ENCODE measurements at regions not wholly inside any gene's neighbourhood (a gene's known extent, or its start where the extent isn't known, plus 50 kb on each side); places are given as distances from the start of the nearest gene placed in this dataset.

GRCh38 chr2:172364261-172364660, 63.1 kb upstream of the ITGA6 start:
- no TSS peak for BruUV-seq (replicated peaks)
- Histone ChIP-seq H3K4me1 (ENCODE audit: insufficient read depth, low read length, poor library complexity, severe bottlenecking) (no peaks in the 10 kb centered on the region), H3K9me3 (ENCODE audit: low read depth, low read length, poor library complexity, severe bottlenecking) (peaks cover 11% of the 10 kb centered on the region), H3K27ac (ENCODE audit: low read depth, low read length, poor library complexity, severe bottlenecking) (no peak overlapping the region), H3K27me3 (replicated peaks; ENCODE audit: insufficient read depth, low read depth, low read length, poor library complexity) (no peaks in the 10 kb centered on the region), H3K36me3 (ENCODE audit: insufficient read depth, low read length, poor library complexity, severe bottlenecking) (no peaks in the 10 kb centered on the region), H3K4me3 (ENCODE audit: low read depth, low read length, poor library complexity, severe bottlenecking) (no peak overlapping the region)
- ChIA-PET CTCF (no interaction called here), POLR2A (ENCODE audit: low non-redundant PET) (no interaction called here)
- no peak for DNase-seq (ENCODE audit: low spot score)
- intact Hi-C loops (cut with micrococcal nuclease; ENCODE audit: unreplicated experiment), result no loop called here
- no peak for TF ChIP-seq EZH2 (IDR thresholded peaks at IDR 0.05; ENCODE audit: borderline replicate concordance, low read depth, low read length, poor library complexity, severe bottlenecking)

DNA sequence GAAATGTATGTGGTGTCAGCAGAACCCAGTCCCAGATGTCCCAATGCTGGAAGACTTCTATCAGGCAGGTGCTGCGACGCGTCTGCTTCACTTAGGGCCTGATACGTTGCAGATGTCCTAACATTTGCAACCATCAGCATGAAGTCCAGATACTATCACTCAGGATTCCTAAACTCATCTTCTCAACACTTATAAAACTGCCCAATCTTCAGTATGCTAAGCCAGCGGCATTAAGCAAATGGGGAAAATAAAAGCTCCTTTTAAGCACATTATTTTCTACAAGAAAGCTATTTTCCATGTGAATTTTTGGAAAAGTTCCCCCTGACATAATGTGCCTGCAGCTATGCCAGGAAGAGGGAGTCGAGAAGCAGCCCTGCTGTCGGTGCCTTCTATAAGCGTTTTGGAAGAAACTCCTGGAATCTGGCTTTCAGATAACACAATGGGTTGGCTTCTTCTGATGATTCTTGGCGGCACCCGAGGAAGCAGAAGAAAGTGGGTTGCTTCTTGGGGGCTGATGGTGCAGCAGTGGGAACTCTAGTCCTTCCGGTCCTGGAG, 60.7 kb upstream of the ITGA6 start:
- no TSS peak for BruUV-seq (replicated peaks)
- TF ChIP-seq EZH2 (IDR thresholded peaks at IDR 0.05; ENCODE audit: borderline replicate concordance, low read depth, low read length, poor library complexity, severe bottlenecking), result no peak
- no peak for TF ChIP-seq CTCF (conservative IDR thresholded peaks at IDR 0.05; ENCODE audit: low read depth, low read length)
- Histone ChIP-seq H3K4me3 (ENCODE audit: low read depth, low read length, poor library complexity, severe bottlenecking) (no peak overlapping the region), H3K27ac (ENCODE audit: low read depth, low read length, poor library complexity, severe bottlenecking) (no peak overlapping the region), H3K4me1 (ENCODE audit: insufficient read depth, low read length, poor library complexity, severe bottlenecking) (no peaks in the 10 kb centered on the region), H3K27me3 (replicated peaks; ENCODE audit: insufficient read depth, low read depth, low read length, poor library complexity) (no peaks in the 10 kb centered on the region), H3K36me3 (ENCODE audit: insufficient read depth, low read length, poor library complexity, severe bottlenecking) (no peaks in the 10 kb centered on the region), H3K9me3 (ENCODE audit: low read depth, low read length, poor library complexity, severe bottlenecking) (peaks cover 11% of the 10 kb centered on the region)
- DNase-seq (ENCODE audit: low spot score), result no peak
- ChIA-PET CTCF (no interaction called here), POLR2A (ENCODE audit: low non-redundant PET) (no interaction called here)
- intact Hi-C loops (cut with micrococcal nuclease; ENCODE audit: unreplicated experiment), result no loop called here

DNA sequence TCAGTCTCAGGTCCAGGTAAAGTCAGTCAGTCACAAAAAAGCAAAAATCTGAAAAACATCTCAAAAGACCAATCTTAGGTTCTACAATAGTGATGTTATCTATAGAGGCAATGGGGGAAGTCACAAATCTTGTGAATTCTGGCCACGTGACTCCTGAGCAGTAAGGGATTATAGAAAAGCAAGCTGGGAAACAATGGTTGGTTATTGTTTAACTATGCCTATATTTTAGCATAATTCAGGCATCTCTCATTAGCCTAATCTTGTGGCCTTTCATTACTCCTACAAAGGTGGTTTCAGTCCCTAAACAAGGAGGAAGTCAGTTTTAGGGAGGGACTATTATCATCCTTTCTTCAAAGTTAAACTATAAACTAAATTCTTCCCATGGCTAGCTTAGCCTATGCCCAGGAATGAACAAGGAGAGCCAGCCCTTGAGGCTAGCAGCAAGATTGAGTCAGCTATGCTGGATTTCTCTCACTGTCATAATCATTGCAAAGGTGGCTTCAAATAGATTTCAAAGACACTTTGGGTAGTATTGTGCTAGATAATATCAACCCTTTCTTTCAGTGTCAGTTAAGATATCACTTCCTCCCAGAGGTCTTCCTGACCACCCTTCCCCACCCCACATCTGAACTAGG, 56.4 kb upstream of the ITGA6 start:
- CTCF ChIA-PET, result no interaction called here

More for the DNA sequence above, 56.4 kb upstream of the ITGA6 start:
- Histone ChIP-seq H3K36me3 (ENCODE audit: insufficient read depth, low read length, poor library complexity, severe bottlenecking) (no peaks in the 10 kb centered on the region), H3K27me3 (replicated peaks; ENCODE audit: insufficient read depth, low read depth, low read length, poor library complexity) (no peaks in the 10 kb centered on the region), H3K9me3 (ENCODE audit: low read depth, low read length, poor library complexity, severe bottlenecking) (peaks cover 11% of the 10 kb centered on the region), H3K4me3 (ENCODE audit: low read depth, low read length, poor library complexity, severe bottlenecking) (no peak overlapping the region), H3K27ac (ENCODE audit: low read depth, low read length, poor library complexity, severe bottlenecking) (no peak overlapping the region), H3K4me1 (ENCODE audit: insufficient read depth, low read length, poor library complexity, severe bottlenecking) (no peaks in the 10 kb centered on the region)
- DNase-seq (ENCODE audit: low spot score), result no peak
- BruUV-seq (replicated peaks), result no TSS peak
- POLR2A ChIA-PET (ENCODE audit: low non-redundant PET), result no interaction called here
- intact Hi-C loops (cut with micrococcal nuclease; ENCODE audit: unreplicated experiment), result no loop called here
- TF ChIP-seq CTCF (conservative IDR thresholded peaks at IDR 0.05; ENCODE audit: low read depth, low read length) (no peak), EZH2 (IDR thresholded peaks at IDR 0.05; ENCODE audit: borderline replicate concordance, low read depth, low read length, poor library complexity, severe bottlenecking) (no peak)
